ENCODE measurements at regions not wholly inside any gene's neighbourhood (a gene's known extent, or its start where the extent isn't known, plus 50 kb on each side); places are given as distances from the start of the nearest gene placed in this dataset.

DNA sequence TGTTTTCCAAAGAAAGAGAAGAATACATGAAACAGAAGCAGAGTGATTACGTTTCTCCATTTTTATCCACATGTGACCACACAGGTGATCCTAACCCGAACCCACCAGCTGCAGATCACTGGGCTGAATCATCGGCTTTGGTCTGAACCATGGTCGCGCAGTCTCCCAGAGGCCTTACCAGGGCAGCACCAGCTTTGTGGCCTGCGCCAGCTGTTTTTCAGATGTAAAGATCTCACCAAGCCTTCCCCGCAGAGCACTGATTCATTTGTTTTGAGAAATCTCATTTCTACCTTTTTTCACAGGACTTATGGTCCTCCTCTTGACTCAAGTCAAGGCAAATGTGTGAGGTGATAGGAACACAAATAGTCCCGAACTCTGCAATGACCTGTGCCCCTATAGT lies 207.0 kb upstream of the PPP2R2D start:
- TF ChIP-seq PBX3 (IDR thresholded peaks at IDR 0.05) (no peak), FOXS1 (CRISPR knock-in tag; IDR thresholded peaks at IDR 0.05) (no peak), HOXA7 (CRISPR knock-in tag; IDR thresholded peaks at IDR 0.05) (no peak), CTCF (IDR thresholded peaks at IDR 0.05) (no peak), MYC (IDR thresholded peaks at IDR 0.05; ENCODE audit: borderline replicate concordance, low read length) (no peak)
